Neural progenitor cell (in vitro differentiated cells): ENCODE measurements at regions not wholly inside any gene's neighbourhood (a gene's known extent, or its start where the extent isn't known, plus 50 kb on each side); places are given as distances from the start of the nearest gene placed in this dataset.

Experiments
- DNase-seq: peaks from one replicate; pipeline ENCODE4 v3.0.0-alpha.2; 2016; ENCODE audit warnings: low spot score
- H2AFZ ChIP-seq: fragments of 200-600 bp; sonication (generic); replicated peaks from 2 replicates; pipeline ENCODE4 v1.6.1; 2016; ENCODE audit warnings: antibody characterized with exemption
- H3F3A ChIP-seq: fragments of 200-600 bp; sonication (generic); 2 replicates; pipeline ENCODE4 v1.6.1; 2016; ENCODE audit warnings: antibody characterized with exemption, low read depth
- H3K27ac ChIP-seq: fragments of 200-600 bp; sonication (generic); 2 replicates; pipeline ENCODE4 v1.5.1; 2016; ENCODE audit warnings: mild to moderate bottlenecking
- H3K27me3 ChIP-seq: fragments of 200-600 bp; sonication (generic); 2 replicates; pipeline ENCODE4 v1.6.1; 2016; ENCODE audit warnings: mild to moderate bottlenecking, moderate library complexity
- H3K36me3 ChIP-seq: fragments of 200-600 bp; sonication (generic); 2 replicates; pipeline ENCODE4 v1.5.1; 2016
- H3K4me1 ChIP-seq: fragments of 200-600 bp; sonication (generic); 2 replicates; pipeline ENCODE4 v1.6.1; 2016; ENCODE audit warnings: mixed run types
- H3K4me2 ChIP-seq: fragments of 200-600 bp; sonication (generic); 2 replicates; pipeline ENCODE4 v1.6.1; 2016
- H3K4me3 ChIP-seq: fragments of 200-600 bp; sonication (generic); 2 replicates; pipeline ENCODE4 v1.5.1; 2016
- H3K79me2 ChIP-seq: fragments of 200-600 bp; sonication (generic); 2 replicates; pipeline ENCODE4 v1.6.1; 2016; ENCODE audit warnings: low read depth
- H3K9ac ChIP-seq: fragments of 200-600 bp; sonication (generic); 2 replicates; pipeline ENCODE4 v1.6.1; 2016
- H3K9me3 ChIP-seq: fragments of 200-600 bp; sonication (generic); 2 replicates; pipeline ENCODE4 v1.5.1; 2016; ENCODE audit warnings: low read depth
- H4K20me1 ChIP-seq: fragments of 200-600 bp; sonication (generic); 2 replicates; pipeline ENCODE4 v1.6.1; 2016; ENCODE audit warnings: low read depth
- H3K27ac Mint-ChIP-seq: 3 replicates; pipeline ENCODE4 v1.8.0; 2021; ENCODE audit warnings: mixed read lengths
- H3K27me3 Mint-ChIP-seq: 2 replicates; pipeline ENCODE4 v1.8.0; 2022; ENCODE audit warnings: low read depth, mild to moderate bottlenecking, inconsistent platforms, moderate library complexity, mixed read lengths; ENCODE audit not compliant: insufficient read depth
- H3K36me3 Mint-ChIP-seq: 3 replicates; pipeline ENCODE4 v1.8.0; 2021; ENCODE audit warnings: mixed read lengths
- H3K4me1 Mint-ChIP-seq: 3 replicates; pipeline ENCODE4 v1.8.0; 2021; ENCODE audit warnings: mixed read lengths
- H3K4me3 Mint-ChIP-seq: 3 replicates; pipeline ENCODE4 v1.8.0; 2021; ENCODE audit warnings: mild to moderate bottlenecking, moderate library complexity, mixed read lengths
- H3K9me3 Mint-ChIP-seq: 3 replicates; pipeline ENCODE4 v1.8.0; 2020; ENCODE audit warnings: mixed read lengths
- EZH2 ChIP-seq: fragments of 200-600 bp; sonication (generic); IDR thresholded peaks from 2 replicates; pipeline ENCODE4 v1.6.1; 2017; ENCODE audit warnings: antibody characterized with exemption, mild to moderate bottlenecking, moderate library complexity
- EZH2phosphoT487 ChIP-seq: fragments of 200-600 bp; sonication (generic); IDR thresholded peaks from 2 replicates; pipeline ENCODE4 v1.6.1; 2017; ENCODE audit warnings: antibody characterized with exemption
- TF ChIP-seq, protein P1 (sequence below): fragments of 200-600 bp; sonication (generic); IDR thresholded peaks from 2 replicates; pipeline ENCODE4 v1.5.1; 2017; ENCODE audit warnings: antibody characterized with exemption, mild to moderate bottlenecking

DNA sequence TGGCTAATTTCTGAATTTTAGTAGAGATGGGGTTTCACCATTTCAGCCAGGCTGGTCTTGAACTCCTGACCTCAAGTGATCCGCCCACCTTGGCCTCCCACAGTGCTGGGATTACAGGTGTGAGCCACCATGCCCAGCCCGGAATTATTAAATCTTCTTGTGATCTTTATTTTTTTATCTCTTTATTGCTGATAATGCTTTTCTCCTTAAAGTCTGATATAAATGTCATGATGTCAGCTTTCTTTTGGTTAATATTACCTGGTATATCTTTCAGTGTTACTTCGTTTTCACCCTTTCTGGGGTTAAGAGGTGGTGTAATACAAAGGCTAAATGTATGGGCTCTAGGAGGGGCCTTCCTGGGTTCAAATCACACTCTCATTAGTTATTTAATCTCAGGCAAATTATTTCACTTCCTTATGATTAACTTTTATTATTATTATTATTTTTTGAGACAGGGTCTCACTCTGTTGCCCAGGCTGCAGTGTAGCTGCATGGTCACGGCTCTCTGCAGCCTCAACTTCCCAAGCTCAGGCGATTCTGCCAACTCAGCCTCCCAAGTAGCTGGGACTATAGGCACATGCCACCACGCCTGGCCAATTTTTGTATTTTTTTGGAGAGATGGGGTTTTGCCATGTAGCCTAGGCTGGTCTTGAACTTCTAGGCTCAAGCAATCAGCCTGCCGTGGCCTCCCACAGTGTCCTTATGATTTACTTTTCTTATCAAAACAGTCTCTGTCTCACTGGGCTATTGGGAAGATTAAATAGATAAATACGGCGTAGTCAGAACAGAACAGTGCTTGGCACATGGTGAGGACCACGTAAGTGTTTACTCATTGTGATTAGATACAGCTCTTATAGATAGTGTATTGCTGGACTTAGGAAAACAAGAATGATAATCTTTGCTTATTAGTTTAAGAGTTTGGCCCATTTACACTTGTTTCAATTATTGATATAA, 216.5 kb downstream of the URB2 start:
- Histone ChIP-seq H3K9ac (no peak overlapping the region), H3K27ac (no peak overlapping the region), H2AFZ (no peak overlapping the region), H3F3A (no peaks in the 10 kb centered on the region), H3K4me2 (no peak overlapping the region), H4K20me1 (no peaks in the 10 kb centered on the region), H3K27me3 (no peaks in the 10 kb centered on the region), H3K9me3 (no peaks in the 10 kb centered on the region), H3K79me2 (no peaks in the 10 kb centered on the region), H3K36me3 (no peaks in the 10 kb centered on the region), H3K4me1 (no peaks in the 10 kb centered on the region), H3K4me3 (no peak overlapping the region)
- Mint-ChIP-seq H3K4me1 (no peaks in the 10 kb centered on the region), H3K36me3 (no peaks in the 10 kb centered on the region), H3K27ac (no peak overlapping the region), H3K27me3 (peaks cover 2% of the 10 kb centered on the region), H3K4me3 (no peak overlapping the region), H3K9me3 (no peaks in the 10 kb centered on the region)
- DNase-seq: no peak
- TF ChIP-seq EZH2phosphoT487 (no peak), EZH2 (no peak)
- TF ChIP-seq, protein P1, sequence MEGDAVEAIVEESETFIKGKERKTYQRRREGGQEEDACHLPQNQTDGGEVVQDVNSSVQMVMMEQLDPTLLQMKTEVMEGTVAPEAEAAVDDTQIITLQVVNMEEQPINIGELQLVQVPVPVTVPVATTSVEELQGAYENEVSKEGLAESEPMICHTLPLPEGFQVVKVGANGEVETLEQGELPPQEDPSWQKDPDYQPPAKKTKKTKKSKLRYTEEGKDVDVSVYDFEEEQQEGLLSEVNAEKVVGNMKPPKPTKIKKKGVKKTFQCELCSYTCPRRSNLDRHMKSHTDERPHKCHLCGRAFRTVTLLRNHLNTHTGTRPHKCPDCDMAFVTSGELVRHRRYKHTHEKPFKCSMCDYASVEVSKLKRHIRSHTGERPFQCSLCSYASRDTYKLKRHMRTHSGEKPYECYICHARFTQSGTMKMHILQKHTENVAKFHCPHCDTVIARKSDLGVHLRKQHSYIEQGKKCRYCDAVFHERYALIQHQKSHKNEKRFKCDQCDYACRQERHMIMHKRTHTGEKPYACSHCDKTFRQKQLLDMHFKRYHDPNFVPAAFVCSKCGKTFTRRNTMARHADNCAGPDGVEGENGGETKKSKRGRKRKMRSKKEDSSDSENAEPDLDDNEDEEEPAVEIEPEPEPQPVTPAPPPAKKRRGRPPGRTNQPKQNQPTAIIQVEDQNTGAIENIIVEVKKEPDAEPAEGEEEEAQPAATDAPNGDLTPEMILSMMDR: no peak

DNA sequence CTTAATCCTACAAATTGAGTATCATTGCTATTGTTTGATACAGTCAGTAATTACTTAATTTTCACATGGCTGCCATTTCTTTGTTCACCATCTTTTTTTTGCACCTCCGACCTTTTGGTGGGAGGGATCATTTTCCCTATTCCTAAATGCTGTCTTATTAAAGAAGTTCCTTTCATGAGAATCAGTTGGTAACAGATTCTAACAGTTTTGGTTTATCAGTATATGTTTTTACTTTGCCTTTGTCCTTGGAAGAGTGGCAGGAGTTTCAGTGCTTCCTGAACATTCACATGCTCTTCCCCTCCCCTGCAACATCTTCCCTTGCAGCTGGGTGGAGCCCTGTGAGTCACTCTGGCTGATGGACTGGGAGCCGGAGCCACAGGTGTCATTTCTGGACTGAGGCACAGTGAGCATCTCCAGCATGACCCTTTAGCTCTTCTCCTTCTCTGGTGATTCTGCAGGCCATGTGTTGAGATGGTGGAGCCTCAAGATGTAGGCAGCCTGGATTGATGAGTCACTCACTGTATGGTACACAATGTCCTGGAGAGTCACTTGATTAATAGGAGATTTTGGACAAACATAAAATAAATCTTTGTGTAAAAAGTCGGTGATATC, 217.7 kb downstream of the URB2 start:
- peaks cover 2% of the 10 kb centered on the region for H3K27me3 Mint-ChIP-seq
- no peak overlapping the region for H3K4me2 ChIP-seq
- H2AFZ ChIP-seq: no peak overlapping the region
- no peaks in the 10 kb centered on the region for H3K36me3 Mint-ChIP-seq
- no peak overlapping the region for H3K27ac ChIP-seq
- no peak overlapping the region for H3K4me3 Mint-ChIP-seq
- H3K27ac Mint-ChIP-seq: no peak overlapping the region
- TF ChIP-seq EZH2: no peak
- no peaks in the 10 kb centered on the region for H3K4me1 ChIP-seq
- H4K20me1 ChIP-seq: no peaks in the 10 kb centered on the region
- H3K4me3 ChIP-seq: no peak overlapping the region
- no peaks in the 10 kb centered on the region for H3F3A ChIP-seq
- no peak overlapping the region for H3K9ac ChIP-seq
- no peaks in the 10 kb centered on the region for H3K9me3 ChIP-seq
- H3K9me3 Mint-ChIP-seq: no peaks in the 10 kb centered on the region
- H3K36me3 ChIP-seq: no peaks in the 10 kb centered on the region
- H3K4me1 Mint-ChIP-seq: no peaks in the 10 kb centered on the region
- DNase-seq: no peak
- H3K79me2 ChIP-seq: no peaks in the 10 kb centered on the region
- H3K27me3 ChIP-seq: no peaks in the 10 kb centered on the region

DNA sequence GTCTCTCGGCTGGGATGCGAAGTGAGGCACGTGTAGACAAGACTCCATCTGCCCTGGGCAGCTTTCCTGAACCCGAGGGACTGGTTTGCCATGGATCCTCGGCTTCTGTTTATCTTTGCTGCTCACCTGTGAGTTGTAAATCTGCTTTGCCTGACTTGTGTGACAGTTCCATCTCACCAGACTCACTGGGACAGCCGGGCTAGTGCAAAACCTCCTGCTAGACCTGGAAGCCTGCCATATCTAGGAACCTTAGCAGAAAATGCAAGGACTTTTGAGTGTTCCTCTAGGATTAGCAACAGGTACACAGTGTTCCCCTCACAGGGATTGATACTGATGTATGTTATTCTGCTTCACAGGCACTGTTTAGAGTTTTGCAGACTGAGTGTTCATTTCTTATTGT, 218.6 kb downstream of the URB2 start:
- no peaks in the 10 kb centered on the region for H3K79me2 ChIP-seq
- H3F3A ChIP-seq: no peaks in the 10 kb centered on the region
- no peak overlapping the region for H3K27ac Mint-ChIP-seq
- peaks cover 2% of the 10 kb centered on the region for H3K27me3 Mint-ChIP-seq
- no peaks in the 10 kb centered on the region for H4K20me1 ChIP-seq
- H3K9me3 ChIP-seq: no peaks in the 10 kb centered on the region
- no peaks in the 10 kb centered on the region for H3K36me3 Mint-ChIP-seq
- H3K4me1 ChIP-seq: no peaks in the 10 kb centered on the region
- H3K36me3 ChIP-seq: no peaks in the 10 kb centered on the region
- TF ChIP-seq, protein P1: no peak
- TF ChIP-seq EZH2phosphoT487: no peak
- no peak for TF ChIP-seq EZH2
- no peak overlapping the region for H2AFZ ChIP-seq
- no peak overlapping the region for H3K4me2 ChIP-seq
- no peaks in the 10 kb centered on the region for H3K27me3 ChIP-seq
- H3K9ac ChIP-seq: no peak overlapping the region
- no peak overlapping the region for H3K4me3 Mint-ChIP-seq
- H3K4me3 ChIP-seq: no peak overlapping the region
- H3K27ac ChIP-seq: no peak overlapping the region
- no peaks in the 10 kb centered on the region for H3K4me1 Mint-ChIP-seq
- DNase-seq: no peak
- no peaks in the 10 kb centered on the region for H3K9me3 Mint-ChIP-seq
